Uterus (tissue), 2 donors: ENCODE measurements at regions not wholly inside any gene's neighbourhood (a gene's known extent, or its start where the extent isn't known, plus 50 kb on each side); places are given as distances from the start of the nearest gene placed in this dataset.

ENCODE experiments used
- CTCF ChIP-seq, 4 experiments: fragments of 200-600 bp in 2 of 4; fragments of 450-650 bp in 2 of 4; sonication (generic) in 2 of 4; IDR thresholded peaks; one replicate each; pipeline ENCODE4 v1.5.1; 2016 to 2019; ENCODE audit warnings: antibody characterized with exemption in 4 of 4, mild to moderate bottlenecking in 2 of 4, moderate library complexity in 1 of 4
- POLR2A ChIP-seq, 2 donors: fragments of 450-650 bp; IDR thresholded peaks; one replicate each; pipeline ENCODE4 v1.6.1; 2016; ENCODE audit warnings: antibody characterized with exemption in 2 of 2, mild to moderate bottlenecking in 1 of 2, moderate library complexity in 1 of 2

GRCh38 chr1:91148641-91149069 lies 126.8 kb upstream of the ZNF644 start:
- TF ChIP-seq CTCF (IDR thresholded peaks at IDR 0.05) (no peak), POLR2A (IDR thresholded peaks at IDR 0.05) (no peak)
